GM12872 (cell line): ENCODE measurements at regions not wholly inside any gene's neighbourhood (a gene's known extent, or its start where the extent isn't known, plus 50 kb on each side); places are given as distances from the start of the nearest gene placed in this dataset.

Experiments used
- TF ChIP-seq, protein P1 (sequence below): IDR thresholded peaks from 3 replicates; pipeline ENCODE4 v1.5.1; 2011; ENCODE audit warnings: low read depth, mild to moderate bottlenecking, low read length, moderate library complexity; ENCODE audit not compliant: insufficient read depth

DNA sequence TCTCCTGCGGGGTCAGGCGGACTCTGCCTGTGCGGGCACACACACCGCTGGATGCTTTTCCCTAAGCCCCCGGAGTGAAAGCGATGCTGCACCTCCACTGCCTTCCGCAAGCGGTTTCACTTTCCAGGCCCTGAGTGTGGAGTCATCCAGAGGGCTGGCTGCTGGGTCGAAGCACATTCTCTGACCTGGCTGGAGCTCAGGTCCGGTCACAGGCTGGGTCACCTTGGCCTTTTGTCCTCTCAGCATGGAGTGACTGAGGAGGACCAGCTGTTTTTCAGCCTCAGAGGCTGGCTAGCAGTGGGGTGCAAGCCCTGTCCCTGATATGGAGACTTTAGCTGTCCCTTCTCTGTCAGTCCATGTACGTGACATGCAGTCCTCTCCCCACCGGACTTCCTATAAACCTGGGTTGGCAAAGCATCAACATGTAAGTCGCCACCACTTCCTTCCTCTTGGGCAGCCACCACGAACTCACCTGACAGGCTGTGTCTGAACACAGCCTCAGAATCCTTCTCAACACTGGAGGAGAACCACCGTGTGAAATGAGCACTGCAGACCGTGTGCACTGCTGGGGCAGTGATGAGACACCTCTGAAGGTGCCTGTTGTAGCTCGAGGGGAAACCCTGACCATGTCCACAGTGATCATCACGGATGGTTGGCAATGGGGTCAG lies 51.3 kb downstream of the GADD45G start:
- TF ChIP-seq, protein P1, sequence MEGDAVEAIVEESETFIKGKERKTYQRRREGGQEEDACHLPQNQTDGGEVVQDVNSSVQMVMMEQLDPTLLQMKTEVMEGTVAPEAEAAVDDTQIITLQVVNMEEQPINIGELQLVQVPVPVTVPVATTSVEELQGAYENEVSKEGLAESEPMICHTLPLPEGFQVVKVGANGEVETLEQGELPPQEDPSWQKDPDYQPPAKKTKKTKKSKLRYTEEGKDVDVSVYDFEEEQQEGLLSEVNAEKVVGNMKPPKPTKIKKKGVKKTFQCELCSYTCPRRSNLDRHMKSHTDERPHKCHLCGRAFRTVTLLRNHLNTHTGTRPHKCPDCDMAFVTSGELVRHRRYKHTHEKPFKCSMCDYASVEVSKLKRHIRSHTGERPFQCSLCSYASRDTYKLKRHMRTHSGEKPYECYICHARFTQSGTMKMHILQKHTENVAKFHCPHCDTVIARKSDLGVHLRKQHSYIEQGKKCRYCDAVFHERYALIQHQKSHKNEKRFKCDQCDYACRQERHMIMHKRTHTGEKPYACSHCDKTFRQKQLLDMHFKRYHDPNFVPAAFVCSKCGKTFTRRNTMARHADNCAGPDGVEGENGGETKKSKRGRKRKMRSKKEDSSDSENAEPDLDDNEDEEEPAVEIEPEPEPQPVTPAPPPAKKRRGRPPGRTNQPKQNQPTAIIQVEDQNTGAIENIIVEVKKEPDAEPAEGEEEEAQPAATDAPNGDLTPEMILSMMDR, result no peak

DNA sequence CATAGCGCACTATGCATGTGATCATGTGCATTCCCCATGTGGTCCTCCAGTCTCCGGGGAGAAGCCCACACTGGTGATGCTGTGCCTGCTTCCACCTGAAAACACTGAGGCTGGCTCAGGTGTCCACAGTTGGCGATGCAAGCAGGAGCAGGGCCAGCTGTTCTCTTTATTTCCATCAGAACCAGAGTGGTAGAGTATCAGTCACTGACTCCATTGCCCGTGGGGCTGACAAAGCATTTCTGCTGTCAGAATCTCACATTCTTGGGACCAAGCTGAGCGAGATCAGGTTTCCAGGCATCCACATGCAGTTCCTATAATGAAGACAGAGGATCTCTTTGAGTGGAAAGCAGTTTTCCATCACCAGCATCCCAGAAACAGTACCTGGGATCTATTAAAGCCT lies 52.5 kb downstream of the GADD45G start:
- TF ChIP-seq, protein P1, result no peak

DNA sequence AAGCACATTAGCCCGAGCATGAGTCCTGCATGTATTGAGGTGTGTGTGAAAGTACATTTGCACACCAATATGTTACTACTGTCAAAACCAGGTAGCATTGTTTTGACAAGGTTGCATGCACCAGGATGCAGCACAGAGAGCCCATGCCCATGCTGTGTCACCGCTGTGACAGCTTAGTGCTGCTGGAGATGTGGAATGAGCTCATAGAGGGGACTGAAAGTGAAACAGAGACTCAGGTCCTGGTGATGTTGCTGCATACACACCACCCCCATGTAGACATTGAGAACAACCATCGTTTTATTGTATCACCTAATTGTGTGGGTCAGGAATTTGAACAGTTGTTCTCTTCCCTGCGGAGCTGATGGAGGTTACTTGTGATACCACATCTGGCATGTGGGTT lies 53.0 kb downstream of the GADD45G start:
- TF ChIP-seq, protein P1, result no peak

DNA sequence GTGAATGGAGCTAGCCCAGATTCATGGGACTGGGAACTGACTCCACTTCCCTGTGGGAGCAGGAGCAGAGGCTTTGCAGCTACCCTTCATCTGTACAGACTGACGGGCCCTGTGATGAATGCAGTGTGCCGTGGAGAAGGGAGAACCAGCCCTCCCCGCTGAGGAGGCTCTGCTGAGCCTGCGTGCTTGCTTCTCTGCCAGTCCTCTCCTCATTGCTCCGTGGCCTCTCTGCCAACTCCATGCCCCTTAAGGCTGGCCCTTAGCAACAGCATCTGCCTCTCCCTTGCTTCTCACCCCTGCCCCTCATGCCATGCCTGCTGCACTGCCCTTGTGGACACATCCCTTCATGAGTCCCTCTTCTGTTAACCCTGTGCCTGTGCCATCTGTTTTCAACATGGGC lies 53.6 kb downstream of the GADD45G start:
- TF ChIP-seq, protein P1, result no peak

DNA sequence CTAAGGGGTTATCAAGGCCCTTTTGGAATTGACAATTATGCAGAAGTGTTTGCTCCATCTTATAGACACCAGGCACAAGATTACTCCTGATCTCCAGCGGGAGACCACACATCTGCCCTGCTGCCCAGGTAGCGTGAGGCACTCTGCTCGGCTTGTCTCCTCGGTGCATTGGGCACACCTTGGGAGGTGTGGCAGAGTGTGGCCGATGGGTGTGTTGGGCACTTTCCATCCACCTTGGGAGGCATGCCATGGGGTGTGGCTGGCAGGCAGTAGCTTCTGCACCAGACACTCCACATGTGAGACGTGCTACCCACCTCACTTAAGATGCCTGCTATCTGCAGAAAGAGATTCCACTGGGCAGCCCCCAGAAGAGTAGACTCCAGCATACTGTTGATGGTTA lies 54.1 kb downstream of the GADD45G start:
- TF ChIP-seq, protein P1, result no peak

DNA sequence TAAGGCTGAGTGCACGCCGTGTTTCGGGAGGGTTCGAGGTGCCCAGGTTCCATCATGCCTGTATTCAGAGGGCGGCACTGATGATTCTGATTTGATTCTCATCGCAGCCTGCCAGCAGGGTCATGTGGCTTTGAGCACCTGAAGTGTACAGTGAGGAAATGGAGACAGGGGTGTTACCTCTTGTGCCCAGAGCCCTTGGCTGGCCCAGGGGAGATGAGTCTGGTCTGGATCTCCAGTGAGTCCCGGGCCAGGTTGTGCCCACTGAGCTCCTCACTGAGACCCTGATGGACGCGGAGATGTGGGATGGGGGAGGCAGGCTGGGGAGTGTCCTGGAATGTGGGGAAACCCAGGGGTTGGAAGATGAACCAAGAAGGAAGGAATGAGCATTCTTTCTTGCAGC lies 54.7 kb downstream of the GADD45G start:
- TF ChIP-seq, protein P1, result no peak

DNA sequence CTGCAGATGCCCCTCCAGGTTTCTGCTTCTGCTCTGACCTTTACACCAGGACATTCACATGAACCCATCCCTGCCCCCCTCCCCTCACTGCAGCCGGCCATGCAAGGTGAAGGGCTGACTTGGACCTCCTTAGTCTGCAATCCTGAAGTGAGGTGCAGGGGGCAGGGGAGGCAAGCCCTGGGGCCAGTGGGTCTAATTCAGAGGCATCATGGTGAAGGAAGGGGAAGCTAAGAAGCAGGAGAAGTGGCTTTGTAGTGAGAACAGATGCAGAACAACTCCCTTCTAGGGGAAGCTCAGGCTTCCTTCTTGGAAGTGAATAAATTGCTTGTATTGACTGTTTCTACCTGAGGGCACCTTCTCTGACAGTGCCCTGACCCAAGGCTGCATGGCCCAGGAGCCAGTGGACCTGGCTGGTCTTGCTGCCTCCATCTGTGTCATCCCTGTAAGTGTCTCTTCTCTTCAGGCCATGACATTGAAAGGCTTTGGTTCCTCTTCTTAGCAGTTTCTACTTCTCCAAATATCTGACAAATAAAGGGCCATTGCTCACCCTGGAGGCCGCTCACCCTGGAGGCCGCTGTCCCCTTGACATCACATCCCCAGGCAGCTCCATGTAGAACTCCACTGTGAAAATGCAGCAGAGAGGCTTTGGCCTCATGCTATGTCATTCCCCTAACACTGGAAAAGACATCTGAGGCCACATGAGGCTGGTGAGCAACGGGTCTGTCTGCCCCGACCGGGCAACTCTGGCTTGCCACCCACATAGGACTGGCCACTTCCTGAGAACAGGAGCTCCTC lies 55.3 kb downstream of the GADD45G start:
- TF ChIP-seq, protein P1, result no peak
